Parathyroid adenoma (tissue), 2 donors: ENCODE measurements at regions not wholly inside any gene's neighbourhood (a gene's known extent, or its start where the extent isn't known, plus 50 kb on each side); places are given as distances from the start of the nearest gene placed in this dataset.

Experiments used
- H2AFZ ChIP-seq: fragments of 300-600 bp; sonication (generic); one replicate; pipeline ENCODE4 v1.7.0; 2017; ENCODE audit warnings: antibody characterized with exemption, mild to moderate bottlenecking
- H3K27ac ChIP-seq: fragments of 300-600 bp; sonication (generic); one replicate; pipeline ENCODE4 v1.7.0; 2017
- H3K27me3 ChIP-seq: fragments of 300-600 bp; sonication (generic); one replicate; pipeline ENCODE4 v1.7.0; 2017; ENCODE audit warnings: low read length; ENCODE audit not compliant: control insufficient read depth, insufficient read depth
- H3K36me3 ChIP-seq: fragments of 300-600 bp; sonication (generic); one replicate; pipeline ENCODE4 v1.7.0; 2017; ENCODE audit warnings: low read length; ENCODE audit not compliant: control insufficient read depth, insufficient read depth
- H3K4me1 ChIP-seq: fragments of 300-600 bp; sonication (generic); one replicate; pipeline ENCODE4 v1.7.0; 2017; ENCODE audit warnings: control low read depth
- H3K4me2 ChIP-seq: fragments of 300-600 bp; sonication (generic); one replicate; pipeline ENCODE4 v1.7.0; 2017; ENCODE audit warnings: low read length
- H3K4me3 ChIP-seq: fragments of 300-600 bp; sonication (generic); one replicate; pipeline ENCODE4 v1.7.0; 2017; ENCODE audit warnings: low read depth, low read length
- H3K79me2 ChIP-seq: fragments of 300-600 bp; sonication (generic); one replicate; pipeline ENCODE4 v1.7.0; 2017; ENCODE audit warnings: control low read depth
- H3K9ac ChIP-seq: fragments of 300-600 bp; sonication (generic); one replicate; pipeline ENCODE4 v1.7.0; 2017; ENCODE audit warnings: mild to moderate bottlenecking
- H3K9me3 ChIP-seq: fragments of 300-600 bp; sonication (generic); one replicate; pipeline ENCODE4 v1.7.0; 2017; ENCODE audit warnings: low read length; ENCODE audit not compliant: control insufficient read depth
- CTCF ChIP-seq: fragments of 300-600 bp; sonication (generic); IDR thresholded peaks from one replicate; pipeline ENCODE4 v1.7.0; 2017; ENCODE audit warnings: antibody characterized with exemption, mild to moderate bottlenecking
- donor health status: primary hyperparathyroidism.

- Histone ChIP-seq H3K4me1 (no peaks in the 10 kb centered on the region), H2AFZ (no peak overlapping the region), H3K36me3 (no peaks in the 10 kb centered on the region), H3K27ac (no peak overlapping the region), H3K9ac (no peak overlapping the region), H3K4me3 (no peak overlapping the region), H3K27me3 (no peaks in the 10 kb centered on the region), H3K79me2 (no peaks in the 10 kb centered on the region), H3K4me2 (no peak overlapping the region), H3K9me3 (no peaks in the 10 kb centered on the region)
- no peak for TF ChIP-seq CTCF
Measured at GRCh38 chr2:78065366-78065765, 543.2 kb upstream of the LRRTM4 start.

- H3K9me3 ChIP-seq, result no peaks in the 10 kb centered on the region
- no peak overlapping the region for H2AFZ ChIP-seq
- no peaks in the 10 kb centered on the region for H3K79me2 ChIP-seq
- H3K4me3 ChIP-seq, result no peak overlapping the region
- no peak for TF ChIP-seq CTCF
- H3K9ac ChIP-seq, result no peak overlapping the region
- H3K27me3 ChIP-seq, result no peaks in the 10 kb centered on the region
- H3K27ac ChIP-seq, result no peak overlapping the region
- no peaks in the 10 kb centered on the region for H3K36me3 ChIP-seq
- H3K4me1 ChIP-seq, result no peaks in the 10 kb centered on the region
- H3K4me2 ChIP-seq, result no peak overlapping the region
Measured at GRCh38 chr2:78068808-78069207, 546.6 kb upstream of the LRRTM4 start.

- H3K79me2 ChIP-seq, result no peaks in the 10 kb centered on the region
- no peaks in the 10 kb centered on the region for H3K4me1 ChIP-seq
- H3K4me3 ChIP-seq, result no peak overlapping the region
- no peak overlapping the region for H3K9ac ChIP-seq
- H3K27ac ChIP-seq, result no peak overlapping the region
- TF ChIP-seq CTCF, result no peak
- H3K27me3 ChIP-seq, result no peaks in the 10 kb centered on the region
- H3K36me3 ChIP-seq, result no peaks in the 10 kb centered on the region
- no peak overlapping the region for H2AFZ ChIP-seq
- H3K9me3 ChIP-seq, result no peaks in the 10 kb centered on the region
- no peak overlapping the region for H3K4me2 ChIP-seq
Measured at GRCh38 chr2:78070693-78071092, 548.5 kb upstream of the LRRTM4 start.

- H3K4me1 ChIP-seq, result no peaks in the 10 kb centered on the region
- no peaks in the 10 kb centered on the region for H3K27me3 ChIP-seq
- no peak overlapping the region for H3K4me2 ChIP-seq
- no peaks in the 10 kb centered on the region for H3K36me3 ChIP-seq
- H3K9me3 ChIP-seq, result no peaks in the 10 kb centered on the region
- TF ChIP-seq CTCF, result no peak
- no peak overlapping the region for H2AFZ ChIP-seq
- no peaks in the 10 kb centered on the region for H3K79me2 ChIP-seq
- no peak overlapping the region for H3K27ac ChIP-seq
- H3K9ac ChIP-seq, result no peak overlapping the region
- H3K4me3 ChIP-seq, result no peak overlapping the region
Measured at GRCh38 chr2:78077633-78078032, 555.5 kb upstream of the LRRTM4 start.

GRCh38 chr2:78082555-78082954 is 560.4 kb upstream of the LRRTM4 start:
- H3K36me3 ChIP-seq, result no peaks in the 10 kb centered on the region
- no peak overlapping the region for H3K27ac ChIP-seq
- H3K9me3 ChIP-seq, result no peaks in the 10 kb centered on the region
- no peak overlapping the region for H3K9ac ChIP-seq
- no peak for TF ChIP-seq CTCF
- no peak overlapping the region for H2AFZ ChIP-seq
- H3K4me2 ChIP-seq, result no peak overlapping the region
- H3K79me2 ChIP-seq, result no peaks in the 10 kb centered on the region
- no peak overlapping the region for H3K4me3 ChIP-seq
- no peaks in the 10 kb centered on the region for H3K4me1 ChIP-seq
- no peaks in the 10 kb centered on the region for H3K27me3 ChIP-seq
